ENCODE measurements at regions not wholly inside any gene's neighbourhood (a gene's known extent, or its start where the extent isn't known, plus 50 kb on each side); places are given as distances from the start of the nearest gene placed in this dataset.
"Not testable (repeated sequence)": the region's sequence is repeated elsewhere in the genome, so short reads cannot be mapped to it uniquely, and the experiment has no call there.

GRCh38 chr3:66633402-66634381 lies 132.9 kb upstream of the LRIG1 start:
- no peak for DNase-seq (ENCODE audit: low spot score)

GRCh38 chr3:66638717-66639116 lies 137.9 kb upstream of the LRIG1 start:
- no peak for DNase-seq (ENCODE audit: low spot score)

GRCh38 chr3:66639809-66640356 lies 139.1 kb upstream of the LRIG1 start:
- DNase-seq (ENCODE audit: low spot score), result no peak

- no peak for DNase-seq (ENCODE audit: low spot score)
These were observed 141.2 kb upstream of the LRIG1 start for GRCh38 chr3:66642019-66642418.

- no peak for DNase-seq (ENCODE audit: low spot score)
These were observed 141.7 kb upstream of the LRIG1 start for GRCh38 chr3:66642484-66642883.

GRCh38 chr3:66644549-66644948 lies 143.7 kb upstream of the LRIG1 start:
- DNase-seq (ENCODE audit: low spot score), result no peak

GRCh38 chr3:66648975-66649374 lies 148.2 kb upstream of the LRIG1 start:
- DNase-seq (ENCODE audit: low spot score), result no peak

GRCh38 chr3:66651520-66651919 lies 150.7 kb upstream of the LRIG1 start:
- DNase-seq (ENCODE audit: low spot score), result not testable (repeated sequence)

- not testable (repeated sequence) for DNase-seq (ENCODE audit: low spot score)
These were observed 151.3 kb upstream of the LRIG1 start for GRCh38 chr3:66652100-66652499.

- DNase-seq (ENCODE audit: low spot score), result no peak
These were observed 154.2 kb upstream of the LRIG1 start for GRCh38 chr3:66655044-66655443.

GRCh38 chr3:66655671-66656070 lies 154.8 kb upstream of the LRIG1 start:
- no peak for DNase-seq (ENCODE audit: low spot score)

- DNase-seq (ENCODE audit: low spot score), result no peak
These were observed 155.8 kb upstream of the LRIG1 start for GRCh38 chr3:66656609-66657008.

- no peak for DNase-seq (ENCODE audit: low spot score)
These were observed 158.2 kb upstream of the LRIG1 start for GRCh38 chr3:66659056-66659455.

- DNase-seq (ENCODE audit: low spot score), result no peak
These were observed 160.8 kb upstream of the LRIG1 start for GRCh38 chr3:66661628-66662027.

GRCh38 chr3:66662894-66663293 lies 162.1 kb upstream of the LRIG1 start:
- no peak for DNase-seq (ENCODE audit: low spot score)

GRCh38 chr3:66665021-66665695 lies 164.3 kb upstream of the LRIG1 start:
- no peak for DNase-seq (ENCODE audit: low spot score)

- DNase-seq (ENCODE audit: low spot score), result no peak
These were observed 165.5 kb upstream of the LRIG1 start for GRCh38 chr3:66666362-66666761.

GRCh38 chr3:66667263-66667662 lies 166.4 kb upstream of the LRIG1 start:
- no peak for DNase-seq (ENCODE audit: low spot score)

GRCh38 chr3:66671291-66671690 lies 170.5 kb upstream of the LRIG1 start:
- DNase-seq (ENCODE audit: low spot score), result no peak

GRCh38 chr3:66672830-66673229 lies 172.0 kb upstream of the LRIG1 start:
- no peak for DNase-seq (ENCODE audit: low spot score)

GRCh38 chr3:66673293-66673692 lies 172.5 kb upstream of the LRIG1 start:
- DNase-seq (ENCODE audit: low spot score), result no peak

GRCh38 chr3:66675366-66675765 lies 174.5 kb upstream of the LRIG1 start:
- DNase-seq (ENCODE audit: low spot score), result no peak

All from AG20443 (cell line).